SK-N-MC (cell line): ENCODE measurements at regions not wholly inside any gene's neighbourhood (a gene's known extent, or its start where the extent isn't known, plus 50 kb on each side); places are given as distances from the start of the nearest gene placed in this dataset.

ENCODE experiments used
- EZH2 ChIP-seq: fragments of 200-600 bp; sonication (generic); IDR thresholded peaks from one replicate; pipeline ENCODE4 v1.6.1; 2017; ENCODE audit warnings: antibody characterized with exemption
- FOXP2 ChIP-seq: optimal IDR thresholded peaks from 2 replicates; pipeline ENCODE3; 2011; ENCODE audit warnings: mild to moderate bottlenecking, moderate library complexity; ENCODE audit not compliant: insufficient read depth; ENCODE audit errors: extremely low read length, control extremely low read depth
- POLR2AphosphoS5 ChIP-seq: IDR thresholded peaks from 2 replicates; pipeline ENCODE4 v1.6.1; 2012; ENCODE audit warnings: mild to moderate bottlenecking, low read depth, low read length, borderline replicate concordance

DNA sequence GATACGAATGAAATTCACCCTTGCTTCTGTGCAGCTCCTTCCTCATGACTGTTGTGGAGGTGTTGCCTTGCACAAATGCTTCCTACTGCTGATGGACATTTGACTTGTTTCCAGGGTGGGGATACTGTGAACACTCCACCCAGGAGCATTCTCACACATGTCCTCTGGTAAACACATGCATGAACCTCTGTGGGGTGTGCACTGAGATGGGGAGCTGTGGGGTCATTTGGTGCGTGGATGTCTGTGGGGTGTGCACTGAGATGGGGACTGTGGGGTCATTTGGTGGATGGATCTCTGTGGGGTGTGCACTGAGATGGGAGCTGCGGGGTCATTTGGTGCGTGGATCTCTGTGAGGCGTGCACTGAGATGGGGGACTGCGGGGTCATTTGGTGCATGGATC lies 72.9 kb upstream of the IRX4 start:
- TF ChIP-seq EZH2 (no peak), POLR2AphosphoS5 (no peak), FOXP2 (no peak)
